Neural progenitor cell (in vitro differentiated cells): ENCODE measurements at regions not wholly inside any gene's neighbourhood (a gene's known extent, or its start where the extent isn't known, plus 50 kb on each side); places are given as distances from the start of the nearest gene placed in this dataset.

Experiments
- CTCF ChIP-seq: fragments of 200-600 bp; sonication (generic); IDR thresholded peaks from 2 replicates; pipeline ENCODE4 v1.5.1; 2017; ENCODE audit warnings: antibody characterized with exemption, mild to moderate bottlenecking
- EZH2 ChIP-seq: fragments of 200-600 bp; sonication (generic); IDR thresholded peaks from 2 replicates; pipeline ENCODE4 v1.6.1; 2017; ENCODE audit warnings: antibody characterized with exemption, mild to moderate bottlenecking, moderate library complexity
- EZH2phosphoT487 ChIP-seq: fragments of 200-600 bp; sonication (generic); IDR thresholded peaks from 2 replicates; pipeline ENCODE4 v1.6.1; 2017; ENCODE audit warnings: antibody characterized with exemption

GRCh38 chr9:86819552-86819951 is 127.8 kb downstream of the GAS1 start:
- no peak for TF ChIP-seq CTCF
- no peak for TF ChIP-seq EZH2phosphoT487
- no peak for TF ChIP-seq EZH2
